Suprapubic skin (tissue), 4 donors: ENCODE measurements at regions not wholly inside any gene's neighbourhood (a gene's known extent, or its start where the extent isn't known, plus 50 kb on each side); places are given as distances from the start of the nearest gene placed in this dataset.

Experiments
- EP300 ChIP-seq: sonication (generic); formaldehyde crosslinking; IDR thresholded peaks from one replicate; pipeline ENCODE4 v1.6.1; 2017; ENCODE audit warnings: antibody characterized with exemption
- POLR2A ChIP-seq, 2 donors: fragments of 450-650 bp; IDR thresholded peaks; one replicate each; pipeline ENCODE4 v1.6.1; 2017; ENCODE audit warnings: antibody characterized with exemption in 2 of 2, mild to moderate bottlenecking in 2 of 2, moderate library complexity in 2 of 2
- POLR2AphosphoS5 ChIP-seq, 3 donors: sonication (generic); formaldehyde crosslinking; IDR thresholded peaks; one replicate each; pipeline ENCODE4 v1.6.1; 2017; ENCODE audit warnings: antibody characterized with exemption in 3 of 3
- TF ChIP-seq, protein P1 (sequence below), 2 donors: fragments of 200-600 bp in 1 of 2; fragments of 450-650 bp in 1 of 2; sonication (generic) in 1 of 2; IDR thresholded peaks; one replicate each; pipeline ENCODE4 v1.5.1; 2016 to 2019; ENCODE audit warnings: antibody characterized with exemption in 2 of 2, mild to moderate bottlenecking in 1 of 2, moderate library complexity in 1 of 2

DNA sequence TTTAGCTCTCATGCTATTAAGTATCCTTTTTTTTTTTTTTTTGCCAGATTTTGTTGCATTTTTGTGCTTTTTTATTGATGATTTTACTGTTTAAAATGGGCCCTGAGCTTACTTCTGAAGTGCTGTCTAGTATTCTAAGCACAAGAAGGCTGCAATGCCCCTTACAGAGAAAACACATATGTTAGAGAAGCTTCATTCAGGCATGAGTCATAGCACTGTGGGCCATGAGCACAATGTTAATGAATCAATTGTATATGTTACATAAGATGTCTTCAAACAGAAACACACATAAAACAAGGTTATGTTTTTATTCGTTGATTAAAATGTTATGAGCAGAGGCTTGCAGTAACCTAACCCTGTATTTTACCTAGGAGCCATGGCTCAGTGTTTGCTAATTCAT, 117.8 kb upstream of the C11orf87 start:
- TF ChIP-seq POLR2A (IDR thresholded peaks at IDR 0.05) = no peak
- TF ChIP-seq, protein P1, sequence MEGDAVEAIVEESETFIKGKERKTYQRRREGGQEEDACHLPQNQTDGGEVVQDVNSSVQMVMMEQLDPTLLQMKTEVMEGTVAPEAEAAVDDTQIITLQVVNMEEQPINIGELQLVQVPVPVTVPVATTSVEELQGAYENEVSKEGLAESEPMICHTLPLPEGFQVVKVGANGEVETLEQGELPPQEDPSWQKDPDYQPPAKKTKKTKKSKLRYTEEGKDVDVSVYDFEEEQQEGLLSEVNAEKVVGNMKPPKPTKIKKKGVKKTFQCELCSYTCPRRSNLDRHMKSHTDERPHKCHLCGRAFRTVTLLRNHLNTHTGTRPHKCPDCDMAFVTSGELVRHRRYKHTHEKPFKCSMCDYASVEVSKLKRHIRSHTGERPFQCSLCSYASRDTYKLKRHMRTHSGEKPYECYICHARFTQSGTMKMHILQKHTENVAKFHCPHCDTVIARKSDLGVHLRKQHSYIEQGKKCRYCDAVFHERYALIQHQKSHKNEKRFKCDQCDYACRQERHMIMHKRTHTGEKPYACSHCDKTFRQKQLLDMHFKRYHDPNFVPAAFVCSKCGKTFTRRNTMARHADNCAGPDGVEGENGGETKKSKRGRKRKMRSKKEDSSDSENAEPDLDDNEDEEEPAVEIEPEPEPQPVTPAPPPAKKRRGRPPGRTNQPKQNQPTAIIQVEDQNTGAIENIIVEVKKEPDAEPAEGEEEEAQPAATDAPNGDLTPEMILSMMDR (IDR thresholded peaks at IDR 0.05) = no peak
- TF ChIP-seq POLR2AphosphoS5 (IDR thresholded peaks at IDR 0.05) = no peak
- no peak for TF ChIP-seq EP300
